H9 (cell line): ENCODE measurements at regions not wholly inside any gene's neighbourhood (a gene's known extent, or its start where the extent isn't known, plus 50 kb on each side); places are given as distances from the start of the nearest gene placed in this dataset.

Experiments used
- DNase-seq: peaks from one replicate; pipeline ENCODE4 v3.0.0-alpha.2; 2017
- H2AFZ ChIP-seq: one replicate; pipeline ENCODE4 v1.6.1; 2013; ENCODE audit warnings: mild to moderate bottlenecking, low read length, control low read depth, moderate library complexity
- H2AK5ac ChIP-seq: 2 replicates; pipeline ENCODE4 v1.6.1; 2013; ENCODE audit warnings: low read length, control low read depth, mixed read lengths; ENCODE audit not compliant: insufficient read length
- H2BK120ac ChIP-seq: one replicate; pipeline ENCODE4 v1.6.1; 2013; ENCODE audit warnings: low read depth, mild to moderate bottlenecking, low read length, control low read depth, inconsistent platforms; ENCODE audit not compliant: poor library complexity, severe bottlenecking
- H2BK12ac ChIP-seq: 2 replicates; pipeline ENCODE4 v1.6.1; 2013; ENCODE audit warnings: low read length, control low read depth, mixed read lengths, low read depth; ENCODE audit not compliant: insufficient read length
- H2BK15ac ChIP-seq: 2 replicates; pipeline ENCODE4 v1.6.1; 2013; ENCODE audit warnings: low read depth, low read length, control low read depth
- H2BK20ac ChIP-seq: one replicate; pipeline ENCODE4 v1.6.1; 2013; ENCODE audit warnings: low read depth, mild to moderate bottlenecking, low read length, control low read depth, inconsistent platforms; ENCODE audit not compliant: poor library complexity, severe bottlenecking
- H2BK5ac ChIP-seq: 2 replicates; pipeline ENCODE4 v1.6.1; 2013; ENCODE audit warnings: low read length, control low read depth, mixed read lengths; ENCODE audit not compliant: insufficient read length
- H3K14ac ChIP-seq: 2 replicates; pipeline ENCODE4 v1.6.1; 2013; ENCODE audit warnings: low read length, control low read depth; ENCODE audit not compliant: insufficient read depth
- H3K18ac ChIP-seq: 2 replicates; pipeline ENCODE4 v1.6.1; 2013; ENCODE audit warnings: low read depth, mild to moderate bottlenecking, mixed read lengths, low read length, control low read depth; ENCODE audit not compliant: insufficient read length
- H3K23ac ChIP-seq: 2 replicates; pipeline ENCODE4 v1.6.1; 2013; ENCODE audit warnings: low read length, control low read depth, mixed read lengths, low read depth; ENCODE audit not compliant: insufficient read length
- H3K23me2 ChIP-seq: 2 replicates; pipeline ENCODE4 v1.6.1; 2013; ENCODE audit warnings: low read depth, mild to moderate bottlenecking, mixed read lengths, low read length, control low read depth; ENCODE audit not compliant: insufficient read length, poor library complexity, severe bottlenecking
- H3K27ac ChIP-seq: 2 replicates; pipeline ENCODE4 v1.5.1; 2013; ENCODE audit warnings: low read length, control low read depth, mixed read lengths, low read depth; ENCODE audit not compliant: insufficient read length
- H3K27me3 ChIP-seq: 2 replicates; pipeline ENCODE4 v1.6.1; 2013; ENCODE audit warnings: low read length, control low read depth, inconsistent platforms; ENCODE audit not compliant: insufficient read depth
- H3K4ac ChIP-seq: 2 replicates; pipeline ENCODE4 v1.6.1; 2013; ENCODE audit warnings: low read depth, mild to moderate bottlenecking, control low read depth, inconsistent platforms, low read length, moderate library complexity
- H3K4me1 ChIP-seq: 2 replicates; pipeline ENCODE4 v1.6.1; 2013; ENCODE audit warnings: low read length, control low read depth, inconsistent platforms; ENCODE audit not compliant: insufficient read depth
- H3K4me2 ChIP-seq: 2 replicates; pipeline ENCODE4 v1.6.1; 2013; ENCODE audit warnings: low read length, control low read depth, mixed read lengths; ENCODE audit not compliant: insufficient read length, insufficient read depth
- H3K56ac ChIP-seq: 2 replicates; pipeline ENCODE4 v1.6.1; 2013; ENCODE audit warnings: low read depth, mild to moderate bottlenecking, mixed read lengths, low read length, control low read depth; ENCODE audit not compliant: insufficient read length
- H3K79me1 ChIP-seq: 2 replicates; pipeline ENCODE4 v1.6.1; 2013; ENCODE audit warnings: low read depth, mild to moderate bottlenecking, moderate library complexity, low read length, control low read depth, inconsistent platforms; ENCODE audit not compliant: insufficient read depth, poor library complexity, severe bottlenecking
- H3K79me2 ChIP-seq: 2 replicates; pipeline ENCODE4 v1.6.1; 2013; ENCODE audit warnings: low read length, control low read depth, inconsistent platforms; ENCODE audit not compliant: insufficient read depth
- H3K9ac ChIP-seq: 2 replicates; pipeline ENCODE4 v1.6.1; 2013; ENCODE audit warnings: low read length, control low read depth, mixed read lengths; ENCODE audit not compliant: insufficient read length; ENCODE audit errors: extremely low read depth
- H3K9me3 ChIP-seq: one replicate; pipeline ENCODE4 v1.6.1; 2013; ENCODE audit warnings: low read depth, low read length, inconsistent platforms; ENCODE audit not compliant: control insufficient read depth
- H3T11ph ChIP-seq: one replicate; pipeline ENCODE4 v1.6.1; 2013; ENCODE audit warnings: mild to moderate bottlenecking, low read length, control low read depth, inconsistent platforms
- H4K20me1 ChIP-seq: one replicate; pipeline ENCODE4 v1.6.1; 2013; ENCODE audit not compliant: control insufficient read depth, insufficient read length, insufficient read depth
- H4K5ac ChIP-seq: 2 replicates; pipeline ENCODE4 v1.6.1; 2013; ENCODE audit warnings: low read depth, mild to moderate bottlenecking, mixed read lengths, low read length, control low read depth; ENCODE audit not compliant: insufficient read length
- H4K8ac ChIP-seq: replicated peaks from 2 replicates; pipeline ENCODE4 v1.6.1; 2013; ENCODE audit warnings: low read length, control low read depth, mixed read lengths, low read depth; ENCODE audit not compliant: insufficient read length
- H4K91ac ChIP-seq: 2 replicates; pipeline ENCODE4 v1.6.1; 2013; ENCODE audit warnings: low read depth, mild to moderate bottlenecking, moderate library complexity, mixed read lengths, low read length, control low read depth; ENCODE audit not compliant: insufficient read length
- H3K27ac Mint-ChIP-seq, 3 experiments: 2 replicates in 2 of 3; 3 replicates in 1 of 3; pipeline ENCODE4 v1.8.0; 2020 to 2021; ENCODE audit warnings: mixed read lengths in 3 of 3, mild to moderate bottlenecking in 1 of 3, moderate library complexity in 1 of 3
- H3K27me3 Mint-ChIP-seq: 2 replicates; pipeline ENCODE4 v1.8.0; 2021; ENCODE audit warnings: low read depth, mild to moderate bottlenecking, moderate library complexity, mixed read lengths
- H3K36me3 Mint-ChIP-seq, 3 experiments: 2 replicates in 2 of 3; 3 replicates in 1 of 3; pipeline ENCODE4 v1.8.0; 2020 to 2021; ENCODE audit warnings: low read depth in 3 of 3, mixed read lengths in 3 of 3; ENCODE audit not compliant: insufficient read depth in 1 of 3
- H3K4me1 Mint-ChIP-seq, 2 experiments: 2 replicates each; pipeline ENCODE4 v1.8.0; 2020; ENCODE audit warnings: mixed read lengths in 2 of 2
- H3K4me3 Mint-ChIP-seq, 2 experiments: 2 replicates in 1 of 2; 3 replicates in 1 of 2; pipeline ENCODE4 v1.8.0; 2020 to 2021; ENCODE audit warnings: mild to moderate bottlenecking in 2 of 2, mixed read lengths in 2 of 2, moderate library complexity in 1 of 2
- H3K9me3 Mint-ChIP-seq, 2 experiments: 2 replicates in 1 of 2; 3 replicates in 1 of 2; pipeline ENCODE4 v1.8.0; 2020; ENCODE audit warnings: mild to moderate bottlenecking in 2 of 2, mixed read lengths in 2 of 2, moderate library complexity in 1 of 2
- WGBS: extraction: QIAGEN DNeasy Blood & Tissue Kit; methylation state at CpG from one replicate; pipeline ENCODE4 v1.1.7; 2013; ENCODE audit warnings: missing lambda C conversion rate, low lambda C conversion rate, mixed read lengths; ENCODE audit not compliant: insufficient read length; ENCODE audit errors: extremely low coverage; 5-methylcytosine and 5-hydroxymethylcytosine counted together
- TF ChIP-seq, protein P1 (sequence below): fragments of 200-600 bp; sonication (generic); conservative IDR thresholded peaks from 3 replicates; pipeline ENCODE4 v1.8.0; 2021; ENCODE audit warnings: antibody characterized with exemption, mild to moderate bottlenecking

DNA sequence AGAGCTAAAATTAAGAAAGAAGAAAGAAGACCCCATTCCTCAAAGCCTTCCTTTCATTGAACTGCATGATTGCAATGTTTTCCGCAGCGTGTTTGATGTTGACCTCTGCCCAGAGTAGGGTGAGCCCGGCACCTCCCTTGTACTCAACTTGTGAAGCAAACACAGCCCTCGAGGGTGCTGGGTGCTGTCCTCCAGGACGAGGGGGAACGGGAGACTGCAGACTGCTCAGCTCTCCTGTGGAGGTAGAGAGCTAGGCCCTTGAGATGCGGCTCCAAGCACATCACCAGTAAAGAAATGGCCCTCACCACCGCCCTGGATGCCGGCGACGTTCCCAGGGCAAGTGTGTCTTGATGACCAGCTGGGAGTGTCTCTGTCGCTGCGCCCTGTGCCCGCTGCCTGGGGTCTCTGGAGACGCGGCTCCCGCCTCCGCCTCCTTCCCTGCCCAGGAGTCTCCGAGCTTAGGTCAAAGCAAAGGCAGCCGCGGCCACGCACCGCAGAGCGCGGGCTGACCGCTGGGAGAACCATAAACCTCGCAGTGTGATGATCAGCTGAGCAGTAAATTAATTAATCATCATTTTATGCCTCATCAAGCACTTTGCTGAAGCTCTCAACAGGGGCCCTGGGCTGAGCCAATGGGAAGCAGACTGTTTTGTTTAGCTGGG lies 108.7 kb downstream of the IRX2 start:
- no peak overlapping the region for H2AFZ ChIP-seq
- no peak overlapping the region for H3K9ac ChIP-seq
- Mint-ChIP-seq H3K9me3 (no peaks in the 10 kb centered on the region), H3K4me1 (peaks cover 12 to 13% of the 10 kb centered on the region in 2 experiments), H3K27ac (no peak overlapping the region), H3K27me3 (peaks cover 9% of the 10 kb centered on the region), H3K4me3 (no peak overlapping the region), H3K36me3 (no peaks in the 10 kb centered on the region)
- no peaks in the 10 kb centered on the region for H3K23me2 ChIP-seq
- H3K14ac ChIP-seq, result no peak overlapping the region
- no peak overlapping the region for H3K27ac ChIP-seq
- H3K4me2 ChIP-seq, result no peak overlapping the region
- no peak overlapping the region for H2BK5ac ChIP-seq
- H4K8ac ChIP-seq, result no peak overlapping the region
- H3T11ph ChIP-seq, result no peak overlapping the region
- H3K9me3 ChIP-seq, result no peaks in the 10 kb centered on the region
- WGBS, result no CpG with 5 or more reads among the region's 27 CpGs
- no peaks in the 10 kb centered on the region for H3K79me1 ChIP-seq
- TF ChIP-seq, protein P1, sequence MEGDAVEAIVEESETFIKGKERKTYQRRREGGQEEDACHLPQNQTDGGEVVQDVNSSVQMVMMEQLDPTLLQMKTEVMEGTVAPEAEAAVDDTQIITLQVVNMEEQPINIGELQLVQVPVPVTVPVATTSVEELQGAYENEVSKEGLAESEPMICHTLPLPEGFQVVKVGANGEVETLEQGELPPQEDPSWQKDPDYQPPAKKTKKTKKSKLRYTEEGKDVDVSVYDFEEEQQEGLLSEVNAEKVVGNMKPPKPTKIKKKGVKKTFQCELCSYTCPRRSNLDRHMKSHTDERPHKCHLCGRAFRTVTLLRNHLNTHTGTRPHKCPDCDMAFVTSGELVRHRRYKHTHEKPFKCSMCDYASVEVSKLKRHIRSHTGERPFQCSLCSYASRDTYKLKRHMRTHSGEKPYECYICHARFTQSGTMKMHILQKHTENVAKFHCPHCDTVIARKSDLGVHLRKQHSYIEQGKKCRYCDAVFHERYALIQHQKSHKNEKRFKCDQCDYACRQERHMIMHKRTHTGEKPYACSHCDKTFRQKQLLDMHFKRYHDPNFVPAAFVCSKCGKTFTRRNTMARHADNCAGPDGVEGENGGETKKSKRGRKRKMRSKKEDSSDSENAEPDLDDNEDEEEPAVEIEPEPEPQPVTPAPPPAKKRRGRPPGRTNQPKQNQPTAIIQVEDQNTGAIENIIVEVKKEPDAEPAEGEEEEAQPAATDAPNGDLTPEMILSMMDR, result no peak
- H4K5ac ChIP-seq, result no peak overlapping the region
- H3K27me3 ChIP-seq, result no peaks in the 10 kb centered on the region
- no peak overlapping the region for H3K56ac ChIP-seq
- no peaks in the 10 kb centered on the region for H3K79me2 ChIP-seq
- H3K18ac ChIP-seq, result no peak overlapping the region
- no peak overlapping the region for H3K23ac ChIP-seq
- H2BK20ac ChIP-seq, result no peak overlapping the region
- H2AK5ac ChIP-seq, result no peak overlapping the region
- H3K4ac ChIP-seq, result no peak overlapping the region
- DNase-seq, result no peak
- no peak overlapping the region for H4K91ac ChIP-seq
- no peak overlapping the region for H2BK15ac ChIP-seq
- no peaks in the 10 kb centered on the region for H4K20me1 ChIP-seq
- 0 out of 2 replicates have a peak, but pooled peaks cover 2% of the 10 kb centered on the region for H3K4me1 ChIP-seq
- no peak overlapping the region for H2BK120ac ChIP-seq
- H2BK12ac ChIP-seq, result no peak overlapping the region
